K562 (cell line): ENCODE measurements at regions not wholly inside any gene's neighbourhood (a gene's known extent, or its start where the extent isn't known, plus 50 kb on each side); places are given as distances from the start of the nearest gene placed in this dataset.
A peak's percentile ranks its signal among the peaks of the same experiment; 100 is the strongest.

Experiments
- CHD2 ChIP-seq: IDR thresholded peaks from 2 replicates; pipeline ENCODE4 v1.6.1; 2011; ENCODE audit warnings: low read depth, low read length
- CXXC5 ChIP-seq: fragments of 250-450 bp; sonication (Bioruptor Pico); IDR thresholded peaks from 2 replicates; pipeline ENCODE4 v1.8.0; 2022; ENCODE audit warnings: inconsistent platforms, mild to moderate bottlenecking, moderate library complexity
- DPF2 ChIP-seq: fragments of 450-650 bp; IDR thresholded peaks from 2 replicates; pipeline ENCODE4 v1.6.1; 2016
- ELF1 ChIP-seq: fragments of 200-800 bp; sonication (Bioruptor generic); IDR thresholded peaks from 2 replicates; pipeline ENCODE4 v1.6.1; 2016; ENCODE audit warnings: missing genetic modification characterization, missing compliant biosample characterization
- FIP1L1 ChIP-seq: fragments of 200-400 bp; formaldehyde crosslinking; IDR thresholded peaks from 2 replicates; pipeline ENCODE4 v1.6.1; 2018; ENCODE audit warnings: mild to moderate bottlenecking, low read depth, low read length; ENCODE audit not compliant: poor library complexity, severe bottlenecking
- FOSL1 ChIP-seq: fragments of 200-800 bp; sonication (Bioruptor generic); conservative IDR thresholded peaks from 2 replicates; pipeline ENCODE4 v1.6.1; 2016; ENCODE audit warnings: missing genetic modification characterization, missing compliant biosample characterization
- FOXJ2 ChIP-seq: fragments of 200-800 bp; sonication (Bioruptor generic); IDR thresholded peaks from 2 replicates; pipeline ENCODE4 v1.6.1; 2016; ENCODE audit warnings: missing genetic modification characterization, missing compliant biosample characterization
- GATAD2A ChIP-seq: fragments of 450-650 bp; IDR thresholded peaks from 2 replicates; pipeline ENCODE4 v1.6.1; 2017
- HCFC1 ChIP-seq: IDR thresholded peaks from 2 replicates; pipeline ENCODE4 v1.6.1; 2012; ENCODE audit warnings: low read depth, low read length, improper control_type of control experiment
- HMG20A ChIP-seq: fragments of 450-650 bp; formaldehyde crosslinking; conservative IDR thresholded peaks from 2 replicates; pipeline ENCODE4 v1.4.0; 2020; ENCODE audit warnings: mild to moderate bottlenecking, mixed read lengths
- KLF10 ChIP-seq: fragments of 250-450 bp; sonication (Bioruptor Pico); IDR thresholded peaks from 2 replicates; pipeline ENCODE4 v1.6.1; 2021; ENCODE audit warnings: matching md5 sums
- MYNN ChIP-seq, 2 experiments: sonication (generic); formaldehyde crosslinking in 1 of 2; IDR thresholded peaks; 2 replicates each; pipeline versions ENCODE4 v1.5.0 to v1.6.1; 2016 to 2020; ENCODE audit warnings: antibody characterized with exemption in 1 of 2, missing genetic modification reagents in 1 of 2
- NCOA2 ChIP-seq, 2 experiments: fragments of 450-650 bp; IDR thresholded peaks; 2 replicates each; pipeline ENCODE4 v1.6.1; 2018; ENCODE audit warnings: mild to moderate bottlenecking in 2 of 2, moderate library complexity in 1 of 2; ENCODE audit not compliant: partially characterized antibody in 2 of 2
- NKRF ChIP-seq: fragments of 450-650 bp; IDR thresholded peaks from 2 replicates; pipeline ENCODE4 v1.6.1; 2016; ENCODE audit warnings: borderline replicate concordance
- NUFIP1 ChIP-seq: fragments of 450-650 bp; IDR thresholded peaks from 2 replicates; pipeline ENCODE4 v1.6.1; 2018; ENCODE audit not compliant: partially characterized antibody
- PHB2 ChIP-seq: fragments of 450-650 bp; IDR thresholded peaks from 2 replicates; pipeline ENCODE4 v1.6.1; 2017; ENCODE audit warnings: low read depth
- XRCC5 ChIP-seq: fragments of 200-400 bp; formaldehyde crosslinking; IDR thresholded peaks from 2 replicates; pipeline ENCODE4 v1.6.1; 2017; ENCODE audit warnings: low read depth, mild to moderate bottlenecking, low read length
- ZBTB1 ChIP-seq: sonication (generic); formaldehyde crosslinking; IDR thresholded peaks from 2 replicates; pipeline ENCODE4 v1.8.1; 2023; ENCODE audit warnings: missing genetic modification reagents, low read depth, mild to moderate bottlenecking, borderline replicate concordance
- ZNF3 ChIP-seq: fragments of 250-450 bp; sonication (Bioruptor Pico); IDR thresholded peaks from 2 replicates; pipeline ENCODE4 v1.5.0; 2021; ENCODE audit warnings: mild to moderate bottlenecking, moderate library complexity
- ZNF354B ChIP-seq: fragments of 250-450 bp; sonication (Bioruptor Pico); IDR thresholded peaks from 2 replicates; pipeline ENCODE4 v1.4.0; 2020
- ZNF431 ChIP-seq: sonication (generic); formaldehyde crosslinking; IDR thresholded peaks from 2 replicates; pipeline ENCODE4 v1.8.0; 2022; ENCODE audit warnings: mild to moderate bottlenecking, missing genetic modification reagents
- ZNF655 ChIP-seq: fragments of 250-450 bp; sonication (Bioruptor Pico); IDR thresholded peaks from 2 replicates; pipeline ENCODE4 v1.5.0; 2021
- TF ChIP-seq, protein P1 (sequence below): fragments of 450-650 bp; formaldehyde crosslinking; IDR thresholded peaks from 2 replicates; pipeline ENCODE4 v1.4.0; 2022; ENCODE audit warnings: missing genetic modification characterization
- TF ChIP-seq, protein P2 (sequence below): fragments of 250-450 bp; sonication (Bioruptor Pico); IDR thresholded peaks from 2 replicates; pipeline ENCODE4 v1.5.0; 2022; ENCODE audit warnings: mild to moderate bottlenecking

GRCh38 chr12:113649256-113649830 is 177.7 kb upstream of the LHX5 start (continued):
- TF ChIP-seq FOXJ2 (tag) (peak; percentile 66), NKRF (peak; percentile 30; the same call in 1 of the 2 replicates), MYNN (IDR thresholded peaks at IDR 0.05) (peak; percentile 98), MYNN (CRISPR knock-in tag; IDR thresholded peaks at IDR 0.05) (no peak), ZNF655 (no peak), ZBTB1 (no peak; the same call in 1 of the 2 replicates), DPF2 (peak; percentile 100), XRCC5 (no peak), FIP1L1 (no peak), ZNF354B (CRISPR knock-in tag) (0 out of 2 replicates have a peak, but pooled peaks have one; percentile 55), HMG20A (CRISPR knock-in tag) (peak; percentile 65; the same call in 1 of the 2 replicates), ZNF3 (CRISPR knock-in tag) (no peak), NUFIP1 (peak; percentile 38), HCFC1 (0 out of 2 replicates have a peak, but pooled peaks have one; percentile 25), NCOA2 (IDR thresholded peaks at IDR 0.05; ENCODE audit: partially characterized antibody in 2 of 2) (peak; percentile 91 to 95), GATAD2A (peak; percentile 88), PHB2 (peak; percentile 98), KLF10 (CRISPR knock-in tag) (no peak), ELF1 (tag) (peak; percentile 81), CXXC5 (CRISPR knock-in tag) (peak; percentile 99), FOSL1 (tag) (peak; percentile 86), ZNF431 (CRISPR knock-in tag) (no peak), CHD2 (peak; percentile 18; the same call in 1 of the 2 replicates)
- TF ChIP-seq, protein P1, sequence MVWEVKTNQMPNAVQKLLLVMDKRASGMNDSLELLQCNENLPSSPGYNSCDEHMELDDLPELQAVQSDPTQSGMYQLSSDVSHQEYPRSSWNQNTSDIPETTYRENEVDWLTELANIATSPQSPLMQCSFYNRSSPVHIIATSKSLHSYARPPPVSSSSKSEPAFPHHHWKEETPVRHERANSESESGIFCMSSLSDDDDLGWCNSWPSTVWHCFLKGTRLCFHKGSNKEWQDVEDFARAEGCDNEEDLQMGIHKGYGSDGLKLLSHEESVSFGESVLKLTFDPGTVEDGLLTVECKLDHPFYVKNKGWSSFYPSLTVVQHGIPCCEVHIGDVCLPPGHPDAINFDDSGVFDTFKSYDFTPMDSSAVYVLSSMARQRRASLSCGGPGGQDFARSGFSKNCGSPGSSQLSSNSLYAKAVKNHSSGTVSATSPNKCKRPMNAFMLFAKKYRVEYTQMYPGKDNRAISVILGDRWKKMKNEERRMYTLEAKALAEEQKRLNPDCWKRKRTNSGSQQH (CRISPR knock-in tag) = peak; percentile 90; the same call in 1 of the 2 replicates
- TF ChIP-seq, protein P2, sequence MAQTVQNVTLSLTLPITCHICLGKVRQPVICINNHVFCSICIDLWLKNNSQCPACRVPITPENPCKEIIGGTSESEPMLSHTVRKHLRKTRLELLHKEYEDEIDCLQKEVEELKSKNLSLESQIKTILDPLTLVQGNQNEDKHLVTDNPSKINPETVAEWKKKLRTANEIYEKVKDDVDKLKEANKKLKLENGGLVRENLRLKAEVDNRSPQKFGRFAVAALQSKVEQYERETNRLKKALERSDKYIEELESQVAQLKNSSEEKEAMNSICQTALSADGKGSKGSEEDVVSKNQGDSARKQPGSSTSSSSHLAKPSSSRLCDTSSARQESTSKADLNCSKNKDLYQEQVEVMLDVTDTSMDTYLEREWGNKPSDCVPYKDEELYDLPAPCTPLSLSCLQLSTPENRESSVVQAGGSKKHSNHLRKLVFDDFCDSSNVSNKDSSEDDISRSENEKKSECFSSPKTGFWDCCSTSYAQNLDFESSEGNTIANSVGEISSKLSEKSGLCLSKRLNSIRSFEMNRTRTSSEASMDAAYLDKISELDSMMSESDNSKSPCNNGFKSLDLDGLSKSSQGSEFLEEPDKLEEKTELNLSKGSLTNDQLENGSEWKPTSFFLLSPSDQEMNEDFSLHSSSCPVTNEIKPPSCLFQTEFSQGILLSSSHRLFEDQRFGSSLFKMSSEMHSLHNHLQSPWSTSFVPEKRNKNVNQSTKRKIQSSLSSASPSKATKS (CRISPR knock-in tag) = no peak
